ENCODE measurements at regions not wholly inside any gene's neighbourhood (a gene's known extent, or its start where the extent isn't known, plus 50 kb on each side); places are given as distances from the start of the nearest gene placed in this dataset.

GRCh38 chr9:81182431-81182830, 506.9 kb downstream of the TLE1 start:
- DNase-seq = no peak

- DNase-seq = no peak
Observed at GRCh38 chr9:81174023-81174422, 515.3 kb downstream of the TLE1 start.

- no peak for DNase-seq
Observed at GRCh38 chr9:81171689-81172088, 517.7 kb downstream of the TLE1 start.

DNA sequence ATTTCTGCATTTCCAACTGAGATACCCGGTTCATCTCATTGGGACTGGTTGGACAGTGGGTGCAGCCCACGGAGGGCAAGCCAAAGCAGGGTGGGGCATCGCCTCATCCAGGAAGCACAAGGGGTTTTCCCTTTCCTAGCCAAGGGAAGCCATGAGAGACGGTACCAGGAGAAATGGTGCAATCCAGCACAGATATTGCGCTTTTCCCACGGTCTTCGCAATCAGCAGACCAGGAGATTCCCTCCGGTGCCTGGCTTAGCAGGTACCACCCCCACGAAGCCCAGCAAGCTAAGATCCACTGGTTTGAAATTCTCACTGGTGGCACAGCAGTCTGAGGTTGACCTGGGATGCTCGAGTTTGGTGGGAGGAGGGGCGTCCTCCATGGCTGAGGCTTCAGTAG, 527.0 kb downstream of the TLE1 start:
- DNase-seq = no peak

DNA sequence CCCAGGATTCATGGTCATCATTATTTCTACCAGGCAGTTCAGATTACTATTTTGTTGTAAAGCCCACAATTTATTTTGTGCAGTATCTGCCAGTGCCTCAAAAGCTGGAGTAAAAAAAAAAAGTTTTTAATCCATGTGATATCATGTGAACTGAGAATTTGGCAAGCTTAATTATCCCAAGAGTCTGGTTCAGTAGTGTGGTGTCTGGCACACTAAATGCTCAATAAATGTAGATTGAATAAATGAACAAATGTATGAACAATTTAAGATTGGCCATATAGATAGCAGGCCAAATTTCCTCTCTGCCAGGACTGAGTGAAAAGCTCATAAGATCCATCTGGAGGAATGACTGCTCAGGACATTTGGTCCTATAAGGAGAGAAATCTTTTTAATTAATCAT, 533.0 kb downstream of the TLE1 start:
- no peak for DNase-seq

- no peak for DNase-seq
Observed at GRCh38 chr9:81150016-81150625, 539.2 kb downstream of the TLE1 start.

DNA sequence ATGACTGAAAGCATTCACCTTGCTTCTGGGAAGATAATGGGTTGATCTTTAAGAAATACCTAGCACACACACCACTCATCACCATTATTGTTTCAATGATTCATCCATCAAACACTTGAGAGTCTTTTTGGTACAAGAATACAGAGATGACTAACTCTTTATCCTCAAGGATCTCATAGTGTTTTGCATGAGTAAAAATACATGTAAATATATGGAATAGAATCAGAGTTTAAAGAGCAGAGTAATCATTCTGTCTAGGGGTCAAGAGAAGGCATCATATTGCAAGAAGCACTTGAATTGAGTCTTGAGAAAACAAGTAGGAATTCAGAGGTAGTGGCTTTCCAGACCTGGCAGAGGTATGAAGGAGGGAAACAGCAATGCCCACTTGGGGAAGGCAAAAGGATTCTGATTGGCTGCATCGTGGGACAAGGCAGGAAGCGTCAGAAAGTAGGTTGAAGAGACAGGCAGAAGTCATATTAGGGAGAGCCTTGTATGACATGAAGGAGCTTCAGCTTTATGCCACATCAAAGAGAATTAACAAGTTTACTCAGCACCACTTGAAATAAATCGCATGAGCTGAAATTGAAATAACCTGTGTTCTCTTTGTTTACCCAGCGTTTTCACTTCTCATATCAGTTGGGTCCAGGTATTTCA, 542.5 kb downstream of the TLE1 start:
- DNase-seq = no peak

DNA sequence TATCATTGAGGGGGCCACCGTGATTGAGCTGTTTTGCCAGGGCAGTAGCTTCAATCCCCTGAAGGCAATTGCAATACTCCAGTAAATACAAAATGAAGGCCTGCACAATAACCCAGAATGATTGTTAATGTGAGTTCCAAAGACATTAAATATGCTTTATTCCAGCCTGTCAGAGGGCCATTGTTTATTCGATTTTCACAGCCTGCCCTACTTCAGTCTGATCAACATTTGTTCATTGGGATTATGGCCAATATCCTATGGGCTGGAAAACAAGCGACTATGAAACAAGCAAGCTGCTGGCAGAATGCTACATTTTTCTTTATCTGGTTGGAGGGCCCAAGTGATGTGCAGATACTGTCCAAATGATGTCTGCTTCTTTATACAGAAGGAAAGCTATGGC, 543.1 kb downstream of the TLE1 start:
- no peak for DNase-seq

DNA sequence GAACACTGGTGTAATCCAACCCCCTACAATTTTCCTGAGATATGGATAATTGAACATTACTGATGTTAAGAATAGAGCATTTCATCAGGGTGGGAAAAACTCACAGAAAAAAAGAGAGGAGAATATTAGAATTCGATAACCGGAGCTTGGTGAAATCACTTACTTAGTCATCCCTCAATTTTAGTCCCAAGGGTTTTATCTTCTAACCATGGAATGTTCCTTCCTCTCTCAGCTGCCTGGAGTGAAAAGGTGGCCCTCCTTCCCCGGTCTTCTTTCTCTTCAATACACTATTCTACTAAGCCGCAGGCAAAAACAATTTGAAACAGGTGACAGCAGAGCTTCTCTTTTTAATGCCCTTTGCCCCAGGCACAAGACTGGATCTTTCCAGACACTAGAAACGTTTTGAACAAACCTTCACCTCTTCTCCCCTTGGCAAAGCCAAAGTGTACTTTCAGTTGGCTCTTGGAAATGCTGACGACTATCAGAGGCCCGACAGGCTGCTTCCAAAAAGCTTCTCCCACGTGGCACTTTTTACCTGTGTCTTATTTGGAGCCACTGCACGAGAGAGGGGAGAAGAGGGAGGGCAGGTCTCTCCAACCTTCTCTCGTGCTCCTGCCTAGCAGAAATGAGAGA, 543.9 kb downstream of the TLE1 start:
- DNase-seq = no peak

DNA sequence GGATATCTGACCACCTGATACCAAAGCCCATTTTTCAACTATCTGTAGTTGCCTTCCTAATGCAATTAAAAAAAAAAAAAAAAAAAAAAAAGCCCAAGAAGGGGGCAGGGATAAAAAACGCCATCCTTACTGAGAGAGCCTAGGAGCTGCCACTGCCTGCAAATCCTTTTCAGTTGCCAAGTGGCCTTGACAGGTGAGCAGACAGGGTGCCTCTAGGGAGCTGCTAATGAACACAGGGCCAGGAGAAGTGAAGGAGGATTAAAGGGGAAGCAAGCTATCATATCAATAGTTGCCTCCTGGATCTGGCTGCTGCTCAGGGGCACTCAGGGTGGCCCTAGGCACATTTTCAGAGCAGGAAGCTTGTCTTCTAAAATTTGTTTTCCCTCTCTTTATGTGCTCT, 547.4 kb downstream of the TLE1 start:
- no peak for DNase-seq

DNA sequence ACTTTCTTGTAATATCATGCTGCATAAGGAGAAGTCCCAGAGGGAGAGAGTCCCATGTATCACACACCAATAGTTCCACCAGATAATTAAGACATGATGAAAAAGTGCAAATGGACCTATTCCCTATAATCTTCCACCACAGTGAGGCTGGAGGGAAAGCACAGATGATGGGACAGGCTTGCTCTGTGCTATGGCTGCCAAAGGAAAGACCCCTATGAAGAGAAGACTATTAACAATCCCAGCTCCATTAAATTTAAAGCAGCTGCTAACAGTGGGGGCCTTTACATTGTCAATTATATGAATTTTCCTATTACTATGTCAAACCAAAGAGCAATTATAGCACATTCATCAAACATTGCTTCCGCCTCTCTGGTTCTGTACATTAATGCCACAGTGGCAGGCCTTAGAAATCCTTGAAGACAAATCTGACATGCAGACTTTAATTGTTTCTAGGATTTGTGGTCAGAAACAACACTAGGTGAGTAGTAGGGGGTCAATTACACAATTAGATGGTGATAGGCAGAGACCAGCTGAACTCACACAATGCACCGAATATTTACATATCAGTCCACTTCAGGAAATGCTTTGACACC, 551.3 kb downstream of the TLE1 start:
- DNase-seq = no peak

DNA sequence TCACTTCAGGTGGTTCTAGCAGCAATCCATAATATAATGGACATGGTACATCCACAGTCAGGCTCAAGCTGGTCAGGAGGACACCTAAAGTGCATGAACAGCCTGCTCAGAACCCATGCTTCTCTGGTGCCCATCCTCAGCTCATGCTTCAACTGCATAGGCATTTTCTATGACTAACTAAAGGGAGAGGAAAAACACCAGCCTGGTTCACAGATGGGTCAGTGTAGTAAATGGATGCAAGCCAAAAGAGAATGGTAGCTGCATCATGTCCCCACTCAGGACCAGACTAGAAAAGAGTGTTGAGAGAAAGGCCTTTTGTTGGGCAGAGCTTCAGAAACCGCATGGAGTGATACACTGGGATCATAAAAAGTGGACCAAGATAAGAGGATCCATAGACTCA, 556.6 kb downstream of the TLE1 start:
- no peak for DNase-seq

DNA sequence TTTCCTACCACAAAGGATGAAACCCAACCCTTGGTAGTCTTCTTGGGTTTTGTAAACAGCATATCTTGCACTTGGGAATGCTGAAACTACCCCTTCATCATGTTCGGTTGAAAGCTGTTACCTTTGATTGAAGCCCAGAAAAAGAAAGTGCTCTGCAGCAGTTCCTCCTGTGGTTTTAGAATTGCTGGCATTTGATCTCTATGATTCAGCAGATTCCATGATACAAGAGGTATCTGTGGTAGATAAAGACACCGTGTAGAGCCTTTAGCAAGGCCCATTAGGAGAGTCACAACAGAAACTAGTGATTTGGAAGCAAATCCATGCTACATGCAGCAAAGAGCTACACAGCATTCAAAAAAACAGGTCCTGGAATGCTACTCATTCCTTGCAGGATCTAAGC, 557.0 kb downstream of the TLE1 start:
- DNase-seq = no peak

DNA sequence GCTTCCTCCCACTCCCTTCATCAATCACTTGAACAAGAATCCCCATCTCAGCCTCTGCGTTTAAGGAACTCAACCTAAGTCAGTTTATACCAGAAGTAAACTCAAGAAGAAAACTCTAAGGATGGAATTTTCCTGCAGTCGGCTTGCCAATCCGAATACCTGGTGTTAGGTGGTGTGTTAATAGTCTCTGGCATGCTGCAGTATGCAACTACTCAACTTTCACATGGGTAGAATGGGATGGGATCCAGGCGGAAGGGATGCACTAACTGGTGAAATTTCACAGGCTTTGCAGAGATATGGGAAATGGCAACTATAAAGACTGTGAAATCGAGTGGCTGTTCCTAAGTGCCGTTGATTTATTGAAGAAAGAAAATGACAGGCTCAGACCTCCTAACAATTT, 560.6 kb downstream of the TLE1 start:
- DNase-seq = no peak

- DNase-seq = no peak
Observed at GRCh38 chr9:81125446-81126092, 563.8 kb downstream of the TLE1 start.

GRCh38 chr9:81123526-81123925, 565.8 kb downstream of the TLE1 start:
- DNase-seq = no peak

DNA sequence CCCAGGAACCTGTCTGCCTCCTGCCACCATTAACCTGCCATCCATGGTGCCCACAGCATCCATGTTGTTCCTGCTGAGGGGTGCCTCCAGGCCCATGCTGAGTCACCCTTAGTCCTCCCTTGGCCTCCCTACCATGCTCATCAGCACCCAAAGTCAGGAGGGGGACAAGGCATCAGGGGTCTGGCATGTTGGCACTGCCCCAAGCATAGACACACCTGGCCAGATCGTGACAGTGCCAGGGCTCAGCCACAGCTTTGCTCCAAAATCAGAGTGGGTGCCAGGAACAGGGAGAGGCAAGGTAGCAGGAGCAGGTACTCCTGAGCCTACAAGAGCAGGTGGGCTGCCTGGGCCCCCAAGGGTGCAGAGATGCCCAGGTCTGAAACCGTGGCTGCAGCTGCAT, 566.6 kb downstream of the TLE1 start:
- no peak for DNase-seq

DNA sequence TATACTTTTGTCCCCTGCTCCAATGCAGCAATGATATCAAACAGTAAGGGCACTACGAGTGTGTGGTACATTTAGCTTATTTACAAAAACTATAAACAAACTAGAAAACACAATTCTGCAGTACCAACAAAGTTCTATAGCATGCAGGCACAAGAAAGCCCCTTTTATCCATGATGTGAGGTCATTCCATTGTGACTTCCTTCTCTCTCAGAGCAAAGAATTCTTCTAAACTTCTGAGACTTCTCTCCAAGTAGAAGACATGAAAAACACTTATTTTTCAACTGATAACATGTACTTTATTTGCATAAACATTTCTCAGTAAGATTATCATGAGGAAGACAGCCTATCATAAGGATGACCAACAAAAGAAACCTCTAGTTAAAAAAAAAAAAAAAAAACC, 569.8 kb downstream of the TLE1 start:
- DNase-seq = no peak

GRCh38 chr9:81118416-81118815, 570.9 kb downstream of the TLE1 start:
- DNase-seq = no peak

GRCh38 chr9:81116340-81117137, 572.8 kb downstream of the TLE1 start:
- DNase-seq = no peak

DNA sequence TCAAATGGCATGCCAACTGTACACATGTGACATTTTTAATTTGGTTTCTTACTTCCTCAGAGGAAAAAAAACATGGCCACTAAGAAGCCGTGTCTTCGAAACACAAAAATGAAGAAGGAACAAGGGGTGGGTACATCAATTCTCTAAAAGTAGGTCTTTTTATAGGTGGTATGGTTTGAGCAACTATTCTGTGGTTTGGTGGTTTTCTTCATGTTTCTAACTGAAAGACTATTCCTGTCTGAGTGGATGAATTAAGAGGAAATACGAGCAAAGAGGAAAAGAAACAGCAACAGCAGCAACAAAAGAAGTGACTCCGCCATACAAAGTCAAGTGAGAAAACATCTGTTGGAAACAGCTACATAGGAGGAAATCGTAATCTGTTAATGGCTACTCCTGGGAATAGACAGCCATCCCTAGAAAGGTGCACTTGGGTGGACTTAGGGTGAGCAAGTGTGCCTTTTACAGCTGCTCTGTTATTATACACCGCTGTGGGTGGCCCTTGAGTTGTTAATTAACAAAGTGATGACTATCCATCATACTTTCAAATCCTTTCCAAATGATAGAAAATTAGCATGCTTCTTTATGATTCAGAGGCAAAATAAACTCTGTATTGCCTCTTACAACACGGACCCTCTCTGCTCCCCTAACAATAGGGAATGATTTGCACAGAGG, 575.8 kb downstream of the TLE1 start:
- no peak for DNase-seq

Data from C1 segment of cervical spinal cord (tissue), 14 donors.